HG03159 (cell line): ENCODE measurements at regions not wholly inside any gene's neighbourhood (a gene's known extent, or its start where the extent isn't known, plus 50 kb on each side); places are given as distances from the start of the nearest gene placed in this dataset.

Experiments used
- ATAC-seq: cut with Tn5 transposase; IDR thresholded peaks from one replicate; pipeline ENCODE4 v1.9.1; 2021; ENCODE audit warnings: mild to moderate bottlenecking, moderate library complexity; ENCODE audit not compliant: unreplicated experiment

- ATAC-seq: no peak
Observed at GRCh38 chr5:73395256-73395655, 53.3 kb downstream of the FOXD1 start.

GRCh38 chr5:73394610-73395009 is 54.0 kb downstream of the FOXD1 start:
- no peak for ATAC-seq

DNA sequence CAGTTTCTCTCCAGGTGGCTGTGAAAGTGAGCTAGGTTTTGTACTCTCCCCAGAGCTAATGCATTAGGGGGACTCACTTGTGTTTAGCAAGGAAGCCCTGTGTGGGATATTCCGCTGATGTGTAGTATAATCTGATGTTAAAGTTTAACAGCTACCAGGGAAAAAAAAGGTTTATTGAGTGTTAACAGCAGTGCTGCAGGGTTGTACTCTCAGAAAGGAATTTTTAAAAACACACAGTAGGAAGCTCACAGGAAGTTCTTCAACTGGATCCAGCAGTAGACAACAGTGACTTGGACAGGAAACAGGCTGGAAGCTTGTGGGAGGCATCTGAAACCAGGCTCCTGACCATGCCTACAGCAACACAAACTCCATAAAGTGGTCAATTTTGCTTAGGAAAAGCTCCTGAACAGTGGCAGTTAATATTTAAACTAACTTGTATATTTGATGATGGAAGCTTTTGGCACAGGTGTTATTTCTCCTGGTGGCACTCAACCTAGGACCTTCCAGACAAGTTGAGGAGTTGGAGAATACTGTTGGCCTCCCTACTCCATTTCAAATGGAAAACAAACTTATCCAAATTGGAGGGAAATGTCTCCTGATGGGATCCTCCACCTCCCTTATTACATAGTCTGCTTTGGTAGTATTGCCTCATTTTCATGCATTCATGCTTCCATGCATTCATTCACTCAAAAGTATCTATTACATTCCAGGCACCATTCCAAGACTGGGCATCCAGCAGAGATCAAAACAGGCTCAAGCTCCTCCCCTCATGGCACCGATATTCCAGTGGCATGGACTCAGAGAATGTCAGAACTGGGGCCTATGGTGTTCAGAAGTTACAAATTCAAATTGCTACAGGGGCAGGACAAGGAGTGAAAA is 54.7 kb downstream of the FOXD1 start:
- no peak for ATAC-seq

DNA sequence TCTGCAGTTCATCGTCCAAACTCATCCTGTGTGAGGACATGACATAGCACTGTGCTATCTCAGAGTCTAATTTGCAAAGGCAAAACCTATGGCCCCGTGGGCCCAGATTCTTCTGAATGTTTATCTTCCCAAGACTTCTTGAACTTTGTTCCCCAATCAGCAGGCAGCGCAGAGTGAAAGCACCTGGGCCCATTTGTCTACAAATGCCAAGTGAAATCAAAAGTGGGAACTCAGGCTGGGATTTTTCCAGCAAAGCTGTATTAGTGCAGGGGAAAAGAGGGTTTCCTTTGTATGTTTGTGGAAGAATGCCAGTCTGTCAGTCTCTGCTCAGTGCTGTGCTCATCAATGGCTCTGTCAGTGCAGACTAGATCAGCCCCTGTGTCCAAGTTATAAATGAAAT is 55.8 kb downstream of the FOXD1 start:
- no peak for ATAC-seq

DNA sequence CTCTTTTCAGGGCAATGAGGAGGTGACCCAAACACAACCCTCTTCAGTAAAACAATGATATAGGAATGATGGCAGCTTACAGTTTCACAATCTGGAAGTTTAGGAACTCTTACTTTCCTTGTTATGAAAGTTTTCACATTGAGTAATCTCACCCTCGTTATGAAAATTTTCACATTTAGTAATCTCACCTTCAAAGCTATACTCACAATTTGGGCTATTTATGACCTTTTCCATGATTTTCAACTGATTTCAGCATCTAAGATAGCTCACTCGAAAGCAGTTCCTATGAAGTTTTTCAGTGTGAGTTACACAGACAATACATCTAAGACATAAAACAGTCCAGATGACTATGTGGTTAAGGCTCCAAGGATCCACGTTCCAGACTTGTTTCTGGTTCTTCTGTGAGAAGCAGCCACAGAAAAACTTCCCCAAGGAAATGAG is 57.1 kb downstream of the FOXD1 start:
- no peak for ATAC-seq

DNA sequence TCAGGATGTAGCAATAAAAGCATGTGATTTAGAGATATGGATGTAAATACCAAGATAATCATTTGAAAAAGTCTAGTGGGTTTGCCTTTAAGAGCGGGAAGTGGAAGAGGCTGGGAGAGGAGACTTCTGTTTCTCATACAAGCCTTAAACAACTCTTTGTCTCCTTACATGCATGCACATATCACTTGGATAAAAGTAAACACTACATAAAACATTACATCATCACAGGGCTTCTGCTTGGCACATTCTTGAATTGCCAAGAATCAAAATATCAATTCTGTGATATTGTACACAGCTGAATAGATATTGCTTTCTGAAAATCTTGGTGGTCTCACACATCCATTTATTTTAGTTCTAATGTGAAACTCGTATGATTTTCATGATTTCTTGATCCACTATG is 57.6 kb downstream of the FOXD1 start:
- ATAC-seq: no peak

DNA sequence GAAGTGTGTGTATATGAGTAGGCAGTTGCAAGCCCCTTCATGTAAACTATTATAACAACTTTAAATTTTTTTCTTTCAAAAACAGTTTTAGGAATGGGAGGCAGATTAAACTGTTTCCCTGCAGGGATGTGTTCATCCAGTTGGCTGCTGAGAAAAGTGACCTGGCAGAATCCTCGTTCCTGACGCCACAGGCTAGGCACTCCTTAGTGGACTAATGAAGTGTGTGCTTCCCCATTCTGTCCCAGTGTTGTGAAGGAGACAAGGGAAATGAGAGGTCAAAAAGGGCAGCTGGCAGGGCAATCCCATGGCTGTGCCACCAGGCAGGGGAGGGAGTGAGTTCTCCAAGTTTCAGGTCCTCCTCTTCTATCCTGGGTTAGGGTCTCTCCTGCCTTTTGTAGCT is 59.8 kb downstream of the FOXD1 start:
- ATAC-seq: no peak

- no peak for ATAC-seq
Observed at GRCh38 chr5:73388306-73388684, 60.3 kb downstream of the FOXD1 start.

- peak; percentile 89 for ATAC-seq
Observed at GRCh38 chr5:73387601-73388305, 60.8 kb downstream of the FOXD1 start.

DNA sequence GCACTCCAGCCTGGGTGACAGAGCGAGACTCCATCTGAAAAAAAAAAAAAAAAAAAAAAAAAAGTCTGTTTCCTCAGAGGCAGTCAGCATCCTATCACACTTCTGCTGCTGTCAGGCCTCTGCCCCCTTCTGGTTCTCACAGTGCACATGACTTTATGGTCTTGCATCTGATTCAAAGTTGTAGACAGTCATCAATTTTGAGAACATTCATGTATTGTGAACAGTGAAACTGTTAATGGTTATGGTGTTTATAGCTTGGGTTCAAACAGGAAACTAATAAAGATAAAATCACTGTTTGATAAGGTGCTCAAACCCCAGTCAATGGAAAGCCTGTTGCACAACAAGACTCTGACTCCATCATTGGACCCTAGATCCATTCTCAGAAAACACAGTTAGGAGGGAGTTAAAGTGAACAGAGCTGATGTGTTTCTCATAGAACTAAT is 61.4 kb downstream of the FOXD1 start:
- ATAC-seq: peak; percentile 30

GRCh38 chr5:73384861-73385260 is 63.7 kb downstream of the FOXD1 start:
- ATAC-seq: no peak

DNA sequence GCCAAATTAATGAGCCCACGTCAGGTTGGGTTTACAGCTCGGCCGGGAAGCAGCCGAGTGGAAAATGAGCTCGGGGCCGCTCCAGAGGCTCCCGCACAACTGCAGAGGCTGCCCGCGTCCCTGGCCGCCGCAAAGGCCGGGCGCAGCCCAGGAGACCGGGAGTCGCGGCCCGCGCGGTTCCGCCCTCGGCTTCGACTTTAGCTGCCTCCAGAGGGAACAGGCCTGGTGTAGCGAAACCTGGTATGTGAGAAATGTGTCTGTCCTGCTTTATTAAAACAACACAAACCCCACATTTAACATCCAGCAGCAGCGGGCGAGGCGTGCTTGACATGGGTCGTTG is 66.2 kb downstream of the FOXD1 start:
- ATAC-seq: no peak

DNA sequence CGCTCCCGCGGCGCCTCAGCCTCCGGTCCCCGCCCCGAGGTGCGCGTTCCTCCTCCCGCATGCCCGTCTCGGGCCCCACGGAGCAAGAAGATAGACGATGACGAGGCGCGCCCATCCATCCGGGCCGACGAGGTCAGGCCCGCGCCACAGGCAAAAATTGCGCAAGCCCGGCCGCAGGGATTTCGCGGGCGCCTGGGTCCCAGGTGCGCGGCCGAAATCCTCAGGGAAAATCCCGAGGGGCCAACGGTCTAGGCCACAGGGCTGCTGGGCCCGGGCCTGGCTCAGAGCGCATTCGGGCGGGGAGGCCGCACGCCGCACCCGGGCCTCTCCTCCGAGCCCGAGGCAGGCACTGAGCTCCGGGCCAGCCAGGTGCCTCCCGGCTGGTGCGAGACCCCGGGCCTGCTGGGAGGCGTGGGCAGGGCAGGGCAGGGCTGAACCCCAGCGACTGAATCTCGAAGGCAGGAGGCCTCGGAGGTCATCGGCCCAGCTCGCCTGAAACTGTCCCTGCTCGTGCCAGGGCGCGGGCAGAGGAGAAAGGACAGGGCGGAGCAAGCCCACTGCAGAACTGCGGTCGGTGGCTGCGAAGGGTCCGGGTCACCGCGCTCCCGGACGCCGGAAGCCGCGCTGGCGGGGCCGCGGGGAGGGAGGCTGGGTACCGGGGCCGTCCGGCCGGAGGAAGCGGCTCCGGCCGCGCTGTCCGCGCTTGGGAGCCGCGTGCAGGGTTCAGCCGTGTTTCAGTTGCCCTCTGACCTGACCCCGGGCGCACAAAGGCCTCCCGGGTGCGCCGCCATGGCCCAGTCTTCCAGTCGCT is 66.8 kb downstream of the FOXD1 start:
- ATAC-seq: no peak

DNA sequence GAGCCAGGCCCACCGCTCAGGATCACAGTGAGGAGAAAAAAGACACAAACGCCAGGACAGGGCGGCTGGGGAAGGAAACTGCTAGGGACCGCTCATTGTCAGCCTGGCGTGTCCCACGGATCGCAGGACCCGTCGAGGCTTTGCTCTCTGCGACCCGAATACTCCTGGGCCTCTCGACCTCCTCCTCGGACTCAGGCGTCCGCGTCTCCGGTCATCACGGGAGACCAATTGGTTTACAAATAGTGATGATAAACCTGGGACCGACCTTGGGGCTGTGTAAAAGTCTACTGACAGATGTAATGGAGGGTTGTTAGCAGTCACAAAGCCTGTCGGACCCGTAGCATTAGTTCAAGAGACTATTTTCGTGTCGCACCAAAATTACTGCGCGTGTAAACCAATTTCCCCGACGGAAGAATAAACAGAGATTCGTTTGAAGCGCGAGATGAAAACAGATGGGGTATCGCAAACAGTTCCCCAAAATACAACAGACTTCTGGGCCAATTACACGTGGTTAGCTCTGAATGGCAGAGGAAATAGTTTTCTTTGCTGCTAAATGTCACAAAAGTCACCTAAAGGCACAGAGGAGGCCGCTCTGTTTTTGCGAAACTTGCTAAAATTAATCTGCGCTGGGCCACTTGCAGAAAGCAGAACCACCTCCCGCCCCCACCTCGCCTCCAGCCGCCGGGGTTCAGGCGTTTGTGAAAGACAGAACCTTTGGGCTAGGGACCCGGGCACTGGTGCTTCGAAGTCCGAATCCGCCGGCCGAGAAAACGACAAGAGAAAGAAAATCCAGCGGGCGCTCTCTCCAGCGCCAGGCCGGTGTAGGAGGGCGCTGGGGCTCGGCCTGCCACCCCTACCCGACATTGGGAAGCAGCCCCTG is 67.6 kb downstream of the FOXD1 start:
- no peak for ATAC-seq

DNA sequence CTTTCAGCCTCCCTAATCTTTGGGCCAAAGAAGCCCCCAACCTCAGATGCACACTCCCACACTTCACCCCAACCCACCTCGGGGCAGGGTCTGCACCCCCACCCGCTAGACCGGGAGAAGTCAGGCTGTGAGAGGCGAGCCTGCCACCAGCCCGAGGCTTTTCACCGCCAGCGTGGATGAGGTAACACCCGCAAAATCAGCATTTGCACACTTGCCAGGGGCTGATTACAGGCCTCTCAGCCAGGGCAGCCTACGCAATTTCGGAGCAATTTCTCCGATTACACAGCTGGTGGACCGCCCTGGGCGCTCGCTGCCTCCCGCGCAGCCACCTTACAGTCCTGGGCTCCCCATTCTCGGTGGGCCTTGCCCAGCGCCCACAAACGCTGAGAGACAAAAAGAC is 68.5 kb downstream of the FOXD1 start:
- ATAC-seq: no peak

GRCh38 chr5:73379435-73379834 is 69.1 kb downstream of the FOXD1 start:
- ATAC-seq: no peak

DNA sequence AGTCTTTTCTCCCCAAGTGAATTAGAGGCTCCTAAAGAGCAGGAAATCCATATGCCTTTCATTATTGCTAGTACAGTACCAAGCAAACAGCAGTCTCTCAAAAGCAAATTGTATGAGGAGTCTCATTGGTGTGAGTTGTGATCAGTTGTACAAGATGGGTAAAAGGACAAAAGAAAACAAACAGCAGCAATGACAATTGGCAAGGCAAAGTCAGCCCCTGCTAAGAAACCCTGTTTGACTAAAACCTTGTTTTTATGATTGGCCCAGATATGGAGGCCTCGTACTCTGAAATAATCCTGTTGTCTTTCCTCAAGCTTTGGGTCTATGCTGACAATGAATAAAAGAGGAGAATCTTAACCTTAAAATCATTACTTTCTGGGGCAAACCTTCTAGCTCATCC is 69.8 kb downstream of the FOXD1 start:
- no peak for ATAC-seq

- no peak for ATAC-seq
Observed at GRCh38 chr5:73378070-73378469, 70.5 kb downstream of the FOXD1 start.

- no peak for ATAC-seq
Observed at GRCh38 chr5:73376618-73377170, 71.9 kb downstream of the FOXD1 start.

DNA sequence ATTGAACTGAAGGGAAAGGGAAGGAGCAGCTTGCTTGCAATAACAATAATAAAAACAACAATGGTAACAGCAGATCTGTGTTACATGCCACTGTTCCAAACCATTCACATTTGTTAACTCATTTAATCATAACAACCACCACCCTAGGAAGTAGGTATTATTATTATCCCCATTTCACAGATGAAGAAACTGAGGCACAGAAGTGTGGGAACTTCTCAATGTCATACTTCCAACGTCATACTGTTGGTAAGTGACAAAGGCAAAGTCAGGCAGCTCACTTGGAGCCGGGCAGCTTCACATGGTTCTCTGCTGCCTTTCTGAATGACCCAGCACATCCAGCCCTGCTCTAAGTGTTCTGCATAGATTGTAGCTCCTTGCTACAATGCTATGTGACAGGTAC is 72.6 kb downstream of the FOXD1 start:
- ATAC-seq: no peak
